Panc1 (cell line): ENCODE measurements at regions not wholly inside any gene's neighbourhood (a gene's known extent, or its start where the extent isn't known, plus 50 kb on each side); places are given as distances from the start of the nearest gene placed in this dataset.
A peak's percentile ranks its signal among the peaks of the same experiment; 100 is the strongest.

ENCODE experiments used
- ATAC-seq: fragments of 200-7000 bp; cut with Tn5 transposase; 2 replicates; pipeline ENCODE4 v1.9.1; 2020; ENCODE audit warnings: mild to moderate bottlenecking, moderate library complexity
- BruUV-seq: library from RNA; stranded (reverse); fragments of 400-500 nt; replicated peaks from 2 replicates; lab custom pipeline; 2021; lab: Mats Ljungman, UMichigan
- CTCF ChIA-PET: fragments of 300-600 bp; sonication (Branson Sonifier 250); formaldehyde crosslinking; loops from one replicate; lab custom pipeline; 2022; ENCODE audit warnings: antibody characterized with exemption; lab: Charles Lee
- POLR2A ChIA-PET: fragments of 300-600 bp; sonication (Branson Sonifier 250); formaldehyde crosslinking; loops from one replicate; lab custom pipeline; 2022; ENCODE audit warnings: antibody characterized with exemption; lab: Charles Lee
- DNase-seq: peaks from one replicate; pipeline ENCODE4 v3.0.0-alpha.2; 2010; ENCODE audit warnings: low read depth, low spot score
- H3K27ac ChIP-seq: 2 replicates; pipeline ENCODE4 v1.5.1; 2011; ENCODE audit warnings: mild to moderate bottlenecking, low read length, inconsistent platforms
- H3K27me3 ChIP-seq: fragments of 200-500 bp; sonication (Bioruptor generic); 2 replicates; pipeline ENCODE4 v1.6.0; 2014; ENCODE audit warnings: low read length, inconsistent platforms; ENCODE audit not compliant: control insufficient read depth, insufficient read depth
- H3K36me3 ChIP-seq: fragments of 200-500 bp; sonication (Bioruptor generic); 2 replicates; pipeline ENCODE4 v1.5.1; 2014; ENCODE audit warnings: inconsistent platforms, mild to moderate bottlenecking, low read length, moderate library complexity; ENCODE audit not compliant: control insufficient read depth, insufficient read depth
- H3K4me1 ChIP-seq: 2 replicates; pipeline ENCODE4 v1.5.1; 2011; ENCODE audit warnings: inconsistent platforms, mild to moderate bottlenecking, low read length, moderate library complexity; ENCODE audit not compliant: control insufficient read depth, insufficient read depth
- H3K4me3 ChIP-seq, 2 experiments: 2 replicates each; pipeline ENCODE4 v1.5.1; 2011 to 2012; ENCODE audit warnings: low read depth in 2 of 2, low read length in 2 of 2, mild to moderate bottlenecking in 2 of 2, inconsistent platforms in 1 of 2, moderate library complexity in 1 of 2
- H3K9me3 ChIP-seq: fragments of 200-500 bp; sonication (Bioruptor generic); 2 replicates; pipeline ENCODE4 v1.5.1; 2014; ENCODE audit warnings: low read depth, mild to moderate bottlenecking, inconsistent platforms, low read length, moderate library complexity; ENCODE audit not compliant: control insufficient read depth, insufficient read depth
- CTCF ChIP-seq: fragments of 450-650 bp; IDR thresholded peaks from 2 replicates; pipeline ENCODE4 v1.5.1; 2017; ENCODE audit warnings: mild to moderate bottlenecking
- POLR2AphosphoS5 ChIP-seq: IDR thresholded peaks from 2 replicates; pipeline ENCODE4 v1.6.1; 2012; ENCODE audit warnings: mild to moderate bottlenecking, low read depth, low read length, moderate library complexity
- REST ChIP-seq, 2 experiments: IDR thresholded peaks; 2 replicates each; pipeline ENCODE4 v1.6.1; 2011 to 2012; ENCODE audit warnings: low read depth in 2 of 2, control low read depth in 1 of 2, low read length in 1 of 2, mild to moderate bottlenecking in 1 of 2, moderate library complexity in 1 of 2; ENCODE audit not compliant: insufficient read depth in 1 of 2
- SIN3A ChIP-seq: IDR thresholded peaks from 2 replicates; pipeline ENCODE4 v1.6.1; 2012; ENCODE audit warnings: low read depth, mild to moderate bottlenecking, low read length, moderate library complexity, borderline replicate concordance; ENCODE audit not compliant: insufficient read depth
- TCF7L2 ChIP-seq: IDR thresholded peaks from 2 replicates; pipeline ENCODE4 v1.6.1; 2011; ENCODE audit warnings: mild to moderate bottlenecking, low read depth, low read length, inconsistent platforms
- in situ Hi-C: cut with HindIII; loops from 2 replicates; pipeline ENCODE4 v1.10.0; 2016; ENCODE audit warnings: low sequenced_read_pairs, low pct_unique_long_range_greater_than_20kb
- intact Hi-C: fragments of 100-400 bp; cut with micrococcal nuclease; formaldehyde crosslinking; loops from one replicate; pipeline ENCODE4 v1.10.0; 2022; ENCODE audit not compliant: unreplicated experiment

- in situ Hi-C loops, result no loop called here
- 0 out of 2 replicates have a peak, but pooled peaks have one; percentile 48 for ATAC-seq
- H3K4me1 ChIP-seq, result no peaks in the 10 kb centered on the region; the same call in 1 of the 2 replicates
- no TSS peak for BruUV-seq
- H3K27me3 ChIP-seq, result no peaks in the 10 kb centered on the region
- DNase-seq, result peak; percentile 8
- POLR2A ChIA-PET, result interaction anchor here (0.7 kb wide), 1 partner anchor 46 kb away, joined by 4 read pairs; no protein-coding TSS in a partner anchor
- peaks cover 4% of the 10 kb centered on the region for H3K9me3 ChIP-seq
- H3K4me3 ChIP-seq, result peak overlapping the region; percentile 7 to 9; a peak in 2 of 4 replicates
- H3K36me3 ChIP-seq, result no peaks in the 10 kb centered on the region
- intact Hi-C loops, result no loop called here
- TF ChIP-seq TCF7L2, result no peak
- TF ChIP-seq POLR2AphosphoS5, result no peak
- no peak for TF ChIP-seq SIN3A
- CTCF ChIA-PET, result no interaction called here
- no peak overlapping the region for H3K27ac ChIP-seq
Measured at GRCh38 chr7:9937944-9938631, 1035.6 kb upstream of the PHF14 start.

- no peaks in the 10 kb centered on the region for H3K27me3 ChIP-seq
- no peak for TF ChIP-seq TCF7L2
- no peak for TF ChIP-seq SIN3A
- TF ChIP-seq CTCF, result no peak
- in situ Hi-C loops, result no loop called here
- ChIA-PET CTCF (no interaction called here), POLR2A (no interaction called here)
- H3K4me1 ChIP-seq, result no peaks in the 10 kb centered on the region; the same call in 1 of the 2 replicates
- no peaks in the 10 kb centered on the region for H3K36me3 ChIP-seq
- H3K4me3 ChIP-seq, result no peak overlapping the region
- ATAC-seq (no peak), DNase-seq (no peak)
- intact Hi-C loops, result no loop called here
- no TSS peak for BruUV-seq
- H3K9me3 ChIP-seq, result peaks cover 4% of the 10 kb centered on the region
- H3K27ac ChIP-seq, result no peak overlapping the region
Measured at GRCh38 chr7:9939176-9939575, 1034.5 kb upstream of the PHF14 start.

- ATAC-seq, result no peak
- Histone ChIP-seq H3K27ac (no peak overlapping the region), H3K27me3 (no peaks in the 10 kb centered on the region), H3K9me3 (no peaks in the 10 kb centered on the region), H3K36me3 (no peaks in the 10 kb centered on the region), H3K4me1 (no peaks in the 10 kb centered on the region), H3K4me3 (no peak overlapping the region)
- no TSS peak for BruUV-seq
- CTCF ChIA-PET, result no interaction called here
- TF ChIP-seq CTCF (no peak), POLR2AphosphoS5 (no peak), TCF7L2 (no peak), SIN3A (no peak), REST (IDR thresholded peaks at IDR 0.05; ENCODE audit: insufficient read depth in 1 of 2, low read depth in 2 of 2, low read length in 1 of 2) (no peak)
- in situ Hi-C loops (no loop called here), intact Hi-C loops (no loop called here)
- POLR2A ChIA-PET, result no interaction called here
- no peak for DNase-seq
Measured at GRCh38 chr7:9945131-9945530, 1028.5 kb upstream of the PHF14 start.
